Hepatocyte (in vitro differentiated cells): ENCODE measurements at regions not wholly inside any gene's neighbourhood (a gene's known extent, or its start where the extent isn't known, plus 50 kb on each side); places are given as distances from the start of the nearest gene placed in this dataset.

ENCODE experiments used
- CTCF ChIP-seq: fragments of 200-600 bp; sonication (generic); IDR thresholded peaks from 2 replicates; pipeline ENCODE4 v1.5.1; 2016; ENCODE audit warnings: antibody characterized with exemption, mild to moderate bottlenecking; ENCODE audit not compliant: poor library complexity
- EZH2phosphoT487 ChIP-seq: fragments of 200-600 bp; sonication (generic); IDR thresholded peaks from one replicate; pipeline ENCODE4 v1.6.1; 2018; ENCODE audit warnings: antibody characterized with exemption, mild to moderate bottlenecking, low read depth, moderate library complexity; ENCODE audit not compliant: unreplicated experiment, severe bottlenecking

- TF ChIP-seq CTCF: no peak
- no peak for TF ChIP-seq EZH2phosphoT487
Observed at GRCh38 chr6:15819841-15820240, 157.0 kb upstream of the DTNBP1 start.
